IMR-90 (cell line): ENCODE measurements at regions not wholly inside any gene's neighbourhood (a gene's known extent, or its start where the extent isn't known, plus 50 kb on each side); places are given as distances from the start of the nearest gene placed in this dataset.

Experiments
- ATAC-seq: fragments of 200-7000 bp; cut with Tn5 transposase; 2 replicates; pipeline ENCODE4 v1.9.1; 2020; ENCODE audit warnings: low read depth, mild to moderate bottlenecking, moderate library complexity
- BruUV-seq: library from RNA; stranded (reverse); fragments of 400-500 nt; replicated peaks from 2 replicates; lab custom pipeline; 2021; lab: Mats Ljungman, UMichigan
- CTCF ChIA-PET: fragments of 300-600 bp; formaldehyde crosslinking; extraction: SDS; loops from one replicate; lab custom pipeline; 2021; ENCODE audit warnings: antibody characterized with exemption; lab: Yijun Ruan, JAX
- POLR2A ChIA-PET: fragments of 300-600 bp; sonication (Branson Sonifier 250); formaldehyde crosslinking; loops from one replicate; lab custom pipeline; 2022; ENCODE audit warnings: antibody characterized with exemption; ENCODE audit not compliant: unreplicated experiment; lab: Charles Lee
- DNase-seq: peaks from one replicate; pipeline ENCODE4 v3.0.0; 2013
- H2AFZ ChIP-seq: replicated peaks from 2 replicates; pipeline ENCODE3; 2013; ENCODE audit warnings: low read length, mild to moderate bottlenecking; ENCODE audit not compliant: poor library complexity
- H2AK5ac ChIP-seq: 2 replicates; pipeline ENCODE4 v1.6.1; 2013; ENCODE audit warnings: low read depth, low read length, inconsistent platforms
- H2AK9ac ChIP-seq: replicated peaks from 2 replicates; pipeline ENCODE3; 2013; ENCODE audit warnings: mild to moderate bottlenecking, low read depth, low read length, moderate library complexity; ENCODE audit not compliant: poor library complexity
- H2BK120ac ChIP-seq: 2 replicates; pipeline ENCODE4 v1.6.1; 2013; ENCODE audit warnings: low read depth, low read length, inconsistent platforms
- H2BK15ac ChIP-seq: 3 replicates; pipeline ENCODE4 v1.6.1; 2013; ENCODE audit warnings: low read depth, low read length, inconsistent platforms
- H2BK20ac ChIP-seq: 2 replicates; pipeline ENCODE4 v1.6.1; 2013; ENCODE audit warnings: low read depth, mild to moderate bottlenecking, inconsistent platforms, low read length, moderate library complexity
- H2BK5ac ChIP-seq: 2 replicates; pipeline ENCODE4 v1.6.1; 2013; ENCODE audit warnings: mild to moderate bottlenecking, low read depth, low read length, inconsistent platforms; ENCODE audit not compliant: poor library complexity, severe bottlenecking
- H3K14ac ChIP-seq: replicated peaks from 2 replicates; pipeline ENCODE4 v1.6.1; 2013; ENCODE audit warnings: low read depth, low read length, inconsistent platforms
- H3K18ac ChIP-seq: 2 replicates; pipeline ENCODE4 v1.6.1; 2013; ENCODE audit warnings: low read depth, low read length, control low read depth
- H3K23ac ChIP-seq: 2 replicates; pipeline ENCODE4 v1.6.1; 2013; ENCODE audit warnings: low read depth, low read length, inconsistent platforms
- H3K27ac ChIP-seq: 2 replicates; pipeline ENCODE4 v1.5.1; 2013; ENCODE audit warnings: mild to moderate bottlenecking, control low read depth, low read length; ENCODE audit not compliant: insufficient read depth
- H3K27me3 ChIP-seq: 2 replicates; pipeline ENCODE4 v1.6.1; 2013; ENCODE audit warnings: low read length; ENCODE audit not compliant: control insufficient read depth, insufficient read depth
- H3K36me3 ChIP-seq: 2 replicates; pipeline ENCODE4 v1.6.1; 2013; ENCODE audit warnings: low read length, mixed read lengths; ENCODE audit not compliant: control insufficient read depth, insufficient read depth
- H3K4ac ChIP-seq: 2 replicates; pipeline ENCODE4 v1.6.1; 2013; ENCODE audit warnings: low read depth, low read length, inconsistent platforms
- H3K4me1 ChIP-seq: 2 replicates; pipeline ENCODE4 v1.6.1; 2013; ENCODE audit warnings: low read length, mixed read lengths; ENCODE audit not compliant: control insufficient read depth, insufficient read depth
- H3K4me2 ChIP-seq: 2 replicates; pipeline ENCODE4 v1.6.1; 2013; ENCODE audit warnings: low read depth, mild to moderate bottlenecking, control low read depth, low read length, moderate library complexity
- H3K4me3 ChIP-seq: 2 replicates; pipeline ENCODE4 v1.5.1; 2013; ENCODE audit warnings: low read depth, mild to moderate bottlenecking, control low read depth, low read length, moderate library complexity; ENCODE audit not compliant: insufficient read depth
- H3K56ac ChIP-seq: 2 replicates; pipeline ENCODE4 v1.6.1; 2013; ENCODE audit warnings: low read length, inconsistent platforms; ENCODE audit not compliant: insufficient read depth; ENCODE audit errors: extremely low read depth
- H3K79me1 ChIP-seq, 2 experiments: 2 replicates each; pipeline ENCODE4 v1.6.1; 2013; ENCODE audit warnings: low read length in 2 of 2, inconsistent platforms in 1 of 2, low read depth in 1 of 2
- H3K9ac ChIP-seq: 2 replicates; pipeline ENCODE4 v1.6.1; 2013; ENCODE audit warnings: low read depth, low read length, control low read depth
- H3K9me1 ChIP-seq: 2 replicates; pipeline ENCODE4 v1.6.1; 2013; ENCODE audit warnings: low read length, inconsistent platforms; ENCODE audit not compliant: insufficient read depth
- H3K9me3 ChIP-seq: 2 replicates; pipeline ENCODE4 v1.6.1; 2013; ENCODE audit warnings: low read length; ENCODE audit not compliant: control insufficient read depth, insufficient read depth
- H4K20me1 ChIP-seq: 2 replicates; pipeline ENCODE4 v1.6.1; 2013; ENCODE audit warnings: low read length, inconsistent platforms; ENCODE audit not compliant: insufficient read depth
- H4K5ac ChIP-seq: 2 replicates; pipeline ENCODE4 v1.6.1; 2013; ENCODE audit warnings: mild to moderate bottlenecking, low read depth, low read length, control low read depth
- H4K8ac ChIP-seq, 2 experiments: 2 replicates each; pipeline ENCODE4 v1.6.1; 2013; ENCODE audit warnings: low read depth in 2 of 2, low read length in 2 of 2, control low read depth in 1 of 2, inconsistent platforms in 1 of 2
- H4K91ac ChIP-seq: 2 replicates; pipeline ENCODE4 v1.6.1; 2013; ENCODE audit warnings: low read depth, low read length, inconsistent platforms; ENCODE audit not compliant: insufficient read depth
- CEBPB ChIP-seq: IDR thresholded peaks from 2 replicates; pipeline ENCODE4 v1.6.1; 2012; ENCODE audit warnings: low read depth, low read length, improper control_type of control experiment
- CHD1 ChIP-seq: IDR thresholded peaks from 2 replicates; pipeline ENCODE4 v1.6.1; 2012; ENCODE audit warnings: low read depth, low read length, improper control_type of control experiment
- CTCF ChIP-seq: conservative IDR thresholded peaks from 2 replicates; pipeline ENCODE4 v1.5.1; 2012; ENCODE audit warnings: mild to moderate bottlenecking, low read depth, low read length, improper control_type of control experiment
- FOS ChIP-seq: fragments of 150-350 bp; IDR thresholded peaks from 2 replicates; pipeline ENCODE4 v1.6.1; 2016; ENCODE audit warnings: low read depth, low read length
- MAZ ChIP-seq: IDR thresholded peaks from 2 replicates; pipeline ENCODE4 v1.6.1; 2012; ENCODE audit warnings: low read depth, mild to moderate bottlenecking, low read length, improper control_type of control experiment, moderate library complexity, borderline replicate concordance
- NFE2L2 ChIP-seq: fragments of 150-350 bp; IDR thresholded peaks from 2 replicates; pipeline ENCODE4 v1.6.1; 2016; ENCODE audit warnings: low read depth, mild to moderate bottlenecking, low read length
- RAD21 ChIP-seq: IDR thresholded peaks from 2 replicates; pipeline ENCODE4 v1.6.1; 2012; ENCODE audit warnings: low read length, improper control_type of control experiment
- RCOR1 ChIP-seq: IDR thresholded peaks from 2 replicates; pipeline ENCODE4 v1.6.1; 2012; ENCODE audit warnings: mild to moderate bottlenecking, low read length, improper control_type of control experiment; ENCODE audit not compliant: insufficient replicate concordance
- RFX5 ChIP-seq: IDR thresholded peaks from 2 replicates; pipeline ENCODE4 v1.8.0; 2012; ENCODE audit warnings: low read depth, mild to moderate bottlenecking, low read length, moderate library complexity
- SMC3 ChIP-seq: fragments of 150-350 bp; IDR thresholded peaks from 2 replicates; pipeline ENCODE4 v1.6.1; 2016; ENCODE audit warnings: low read depth, mild to moderate bottlenecking, antibody characterized with exemption, low read length, moderate library complexity
- USF2 ChIP-seq: fragments of 150-350 bp; IDR thresholded peaks from 2 replicates; pipeline ENCODE4 v1.6.1; 2017; ENCODE audit warnings: mild to moderate bottlenecking, antibody characterized with exemption, low read length, low read depth
- WGBS, 2 experiments: methylation state at CpG; one replicate each; pipeline versions ENCODE4 v1.1.5 to v1.1.7; 2013; ENCODE audit warnings: missing lambda C conversion rate in 2 of 2; ENCODE audit not compliant: insufficient read length in 1 of 2; ENCODE audit errors: extremely low coverage in 2 of 2; 5-methylcytosine and 5-hydroxymethylcytosine counted together
- dilution Hi-C: fragments of 300-500 bp; cut with HindIII; formaldehyde crosslinking; loops from one replicate; pipeline ENCODE4 v1.14.3; 2018; ENCODE audit warnings: low sequenced_read_pairs; ENCODE audit not compliant: unreplicated experiment
- in situ Hi-C: fragments of 300-500 bp; cut with MboI; formaldehyde crosslinking; loops from 3 replicates; pipeline ENCODE4 v1.14.3; 2019; ENCODE audit warnings: low sequenced_read_pairs, inconsistent platforms, mixed read lengths
- intact Hi-C: fragments of 100-400 bp; cut with micrococcal nuclease; formaldehyde crosslinking; loops from 2 replicates; pipeline ENCODE4 v1.10.0; 2022

- Histone ChIP-seq H2BK20ac (peak overlapping the region; percentile 44), H2BK15ac (no peak overlapping the region), H2AK5ac (0 out of 2 replicates have a peak overlapping the region, but pooled peaks have one; percentile 20), H4K20me1 (no peaks in the 10 kb centered on the region), H3K18ac (no peak overlapping the region), H3K56ac (no peak overlapping the region), H3K23ac (no peak overlapping the region), H3K4ac (no peak overlapping the region), H3K4me2 (no peak overlapping the region), H2AFZ (no peak overlapping the region), H3K79me1 (peaks cover 0 to 3% of the 10 kb centered on the region in 2 experiments; a peak in 1 of 4 replicates), H3K36me3 (no peaks in the 10 kb centered on the region), H3K27me3 (no peaks in the 10 kb centered on the region), H2AK9ac (no peak overlapping the region), H2BK5ac (no peak overlapping the region), H3K27ac (no peak overlapping the region), H4K5ac (no peak overlapping the region), H4K91ac (no peak overlapping the region; the same call in 1 of the 2 replicates), H4K8ac (no peak overlapping the region), H3K4me1 (peaks cover 14% of the 10 kb centered on the region), H3K9ac (no peak overlapping the region), H2BK120ac (peak overlapping the region; percentile 6; the same call in 1 of the 2 replicates), H3K9me1 (no peaks in the 10 kb centered on the region), H3K9me3 (no peaks in the 10 kb centered on the region), H3K4me3 (no peak overlapping the region), H3K14ac (no peak overlapping the region)
- DNase-seq (no peak), ATAC-seq (no peak)
- dilution Hi-C loops (no loop called here), in situ Hi-C loops (no loop called here), intact Hi-C loops (no loop called here)
- ChIA-PET CTCF (no interaction called here), POLR2A (no interaction called here)
- TF ChIP-seq FOS (no peak), MAZ (no peak), SMC3 (no peak), RFX5 (no peak), NFE2L2 (no peak), CHD1 (no peak), USF2 (no peak), RAD21 (no peak), CEBPB (no peak), CTCF (no peak), RCOR1 (no peak)
- no TSS peak for BruUV-seq
- 82% methylated on average over 5 of the region's 19 CpGs; no CpG with 5 or more reads in 1 of the 2 experiments for WGBS, 2 experiments
These were observed 304.8 kb downstream of the IRF8 start for GRCh38 chr16:86203557-86204275.
